ENCODE measurements at regions not wholly inside any gene's neighbourhood (a gene's known extent, or its start where the extent isn't known, plus 50 kb on each side); places are given as distances from the start of the nearest gene placed in this dataset.

GRCh38 chr2:129777146-129777545, 202.3 kb upstream of the RAB6C start (continued):
- TF ChIP-seq SFPQ (IDR thresholded peaks at IDR 0.05; ENCODE audit: low read depth, low read length), result no peak
- no peak for TF ChIP-seq ZNF561 (CRISPR knock-in tag; conservative IDR thresholded peaks at IDR 0.05)
- no peak for TF ChIP-seq ZNF280A (IDR thresholded peaks at IDR 0.05; ENCODE audit: low read depth, partially characterized antibody)
- TF ChIP-seq RB1 (IDR thresholded peaks at IDR 0.05; ENCODE audit: low read depth), result no peak
- TF ChIP-seq KLF10 (CRISPR knock-in tag; IDR thresholded peaks at IDR 0.05), result no peak
- no peak for TF ChIP-seq ZFP91 (CRISPR knock-in tag; IDR thresholded peaks at IDR 0.05)
- TF ChIP-seq ZNF551 (CRISPR knock-in tag; IDR thresholded peaks at IDR 0.05), result no peak
